Activated CD4-positive, alpha-beta T cell treated with anti-CD3 and anti-CD28 coated beads for 4 hours (primary cell): ENCODE measurements at regions not wholly inside any gene's neighbourhood (a gene's known extent, or its start where the extent isn't known, plus 50 kb on each side); places are given as distances from the start of the nearest gene placed in this dataset.
"Not testable (repeated sequence)": the region's sequence is repeated elsewhere in the genome, so short reads cannot be mapped to it uniquely, and the experiment has no call there.

ENCODE experiments used
- DNase-seq, 2 donors: peaks; one replicate each; pipeline ENCODE4 v3.0.0-alpha.2; 2020

GRCh38 chr9:64016246-64016645, 1268.8 kb downstream of the FOXD4L5 start:
- not testable (repeated sequence) for DNase-seq

GRCh38 chr9:64015136-64015535, 1269.9 kb downstream of the FOXD4L5 start:
- no peak for DNase-seq

- not testable (repeated sequence) for DNase-seq
These were observed 1270.5 kb downstream of the FOXD4L5 start for GRCh38 chr9:64014386-64015091.

- DNase-seq = not testable (repeated sequence)
These were observed 1271.9 kb downstream of the FOXD4L5 start for GRCh38 chr9:64013122-64013521.

- not testable (repeated sequence) for DNase-seq
These were observed 1273.0 kb downstream of the FOXD4L5 start for GRCh38 chr9:64012014-64012413.

- DNase-seq = not testable (repeated sequence)
These were observed 1305.3 kb downstream of the FOXD4L5 start for GRCh38 chr9:63979741-63980140.
